ENCODE measurements at regions not wholly inside any gene's neighbourhood (a gene's known extent, or its start where the extent isn't known, plus 50 kb on each side); places are given as distances from the start of the nearest gene placed in this dataset.

GRCh38 chr18:37948471-37948870 is 382.9 kb upstream of the CELF4 start:
- TF ChIP-seq, protein P1, sequence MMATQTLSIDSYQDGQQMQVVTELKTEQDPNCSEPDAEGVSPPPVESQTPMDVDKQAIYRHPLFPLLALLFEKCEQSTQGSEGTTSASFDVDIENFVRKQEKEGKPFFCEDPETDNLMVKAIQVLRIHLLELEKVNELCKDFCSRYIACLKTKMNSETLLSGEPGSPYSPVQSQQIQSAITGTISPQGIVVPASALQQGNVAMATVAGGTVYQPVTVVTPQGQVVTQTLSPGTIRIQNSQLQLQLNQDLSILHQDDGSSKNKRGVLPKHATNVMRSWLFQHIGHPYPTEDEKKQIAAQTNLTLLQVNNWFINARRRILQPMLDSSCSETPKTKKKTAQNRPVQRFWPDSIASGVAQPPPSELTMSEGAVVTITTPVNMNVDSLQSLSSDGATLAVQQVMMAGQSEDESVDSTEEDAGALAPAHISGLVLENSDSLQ (IDR thresholded peaks at IDR 0.05), result no peak
- TF ChIP-seq SP1 (IDR thresholded peaks at IDR 0.05) (no peak), ELF4 (IDR thresholded peaks at IDR 0.05) (no peak), ARNT (IDR thresholded peaks at IDR 0.05) (no peak), FOXA1 (IDR thresholded peaks at IDR 0.05) (no peak), ZNF384 (IDR thresholded peaks at IDR 0.05) (no peak), FOXM1 (IDR thresholded peaks at IDR 0.05; ENCODE audit: borderline replicate concordance) (no peak), NFRKB (IDR thresholded peaks at IDR 0.05) (no peak), L3MBTL2 (conservative IDR thresholded peaks at IDR 0.05) (no peak)

All from HEK293T (cell line).